H9 (cell line): ENCODE measurements at regions not wholly inside any gene's neighbourhood (a gene's known extent, or its start where the extent isn't known, plus 50 kb on each side); places are given as distances from the start of the nearest gene placed in this dataset.
"Not testable (repeated sequence)": the region's sequence is repeated elsewhere in the genome, so short reads cannot be mapped to it uniquely, and the experiment has no call there.

ENCODE experiments used
- DNase-seq: peaks from one replicate; pipeline ENCODE4 v3.0.0-alpha.2; 2017
- H2AFZ ChIP-seq: one replicate; pipeline ENCODE4 v1.6.1; 2013; ENCODE audit warnings: mild to moderate bottlenecking, low read length, control low read depth, moderate library complexity
- H2AK5ac ChIP-seq: 2 replicates; pipeline ENCODE4 v1.6.1; 2013; ENCODE audit warnings: low read length, control low read depth, mixed read lengths; ENCODE audit not compliant: insufficient read length
- H2BK120ac ChIP-seq: one replicate; pipeline ENCODE4 v1.6.1; 2013; ENCODE audit warnings: low read depth, mild to moderate bottlenecking, low read length, control low read depth, inconsistent platforms; ENCODE audit not compliant: poor library complexity, severe bottlenecking
- H2BK12ac ChIP-seq: 2 replicates; pipeline ENCODE4 v1.6.1; 2013; ENCODE audit warnings: low read length, control low read depth, mixed read lengths, low read depth; ENCODE audit not compliant: insufficient read length
- H2BK15ac ChIP-seq: 2 replicates; pipeline ENCODE4 v1.6.1; 2013; ENCODE audit warnings: low read depth, low read length, control low read depth
- H2BK20ac ChIP-seq: one replicate; pipeline ENCODE4 v1.6.1; 2013; ENCODE audit warnings: low read depth, mild to moderate bottlenecking, low read length, control low read depth, inconsistent platforms; ENCODE audit not compliant: poor library complexity, severe bottlenecking
- H2BK5ac ChIP-seq: 2 replicates; pipeline ENCODE4 v1.6.1; 2013; ENCODE audit warnings: low read length, control low read depth, mixed read lengths; ENCODE audit not compliant: insufficient read length
- H3K14ac ChIP-seq: 2 replicates; pipeline ENCODE4 v1.6.1; 2013; ENCODE audit warnings: low read length, control low read depth; ENCODE audit not compliant: insufficient read depth
- H3K18ac ChIP-seq: 2 replicates; pipeline ENCODE4 v1.6.1; 2013; ENCODE audit warnings: low read depth, mild to moderate bottlenecking, mixed read lengths, low read length, control low read depth; ENCODE audit not compliant: insufficient read length
- H3K23ac ChIP-seq: 2 replicates; pipeline ENCODE4 v1.6.1; 2013; ENCODE audit warnings: low read length, control low read depth, mixed read lengths, low read depth; ENCODE audit not compliant: insufficient read length
- H3K23me2 ChIP-seq: 2 replicates; pipeline ENCODE4 v1.6.1; 2013; ENCODE audit warnings: low read depth, mild to moderate bottlenecking, mixed read lengths, low read length, control low read depth; ENCODE audit not compliant: insufficient read length, poor library complexity, severe bottlenecking
- H3K27ac ChIP-seq: 2 replicates; pipeline ENCODE4 v1.5.1; 2013; ENCODE audit warnings: low read length, control low read depth, mixed read lengths, low read depth; ENCODE audit not compliant: insufficient read length
- H3K27me3 ChIP-seq: 2 replicates; pipeline ENCODE4 v1.6.1; 2013; ENCODE audit warnings: low read length, control low read depth, inconsistent platforms; ENCODE audit not compliant: insufficient read depth
- H3K4ac ChIP-seq: 2 replicates; pipeline ENCODE4 v1.6.1; 2013; ENCODE audit warnings: low read depth, mild to moderate bottlenecking, control low read depth, inconsistent platforms, low read length, moderate library complexity
- H3K4me1 ChIP-seq: 2 replicates; pipeline ENCODE4 v1.6.1; 2013; ENCODE audit warnings: low read length, control low read depth, inconsistent platforms; ENCODE audit not compliant: insufficient read depth
- H3K4me2 ChIP-seq: 2 replicates; pipeline ENCODE4 v1.6.1; 2013; ENCODE audit warnings: low read length, control low read depth, mixed read lengths; ENCODE audit not compliant: insufficient read length, insufficient read depth
- H3K56ac ChIP-seq: 2 replicates; pipeline ENCODE4 v1.6.1; 2013; ENCODE audit warnings: low read depth, mild to moderate bottlenecking, mixed read lengths, low read length, control low read depth; ENCODE audit not compliant: insufficient read length
- H3K79me1 ChIP-seq: 2 replicates; pipeline ENCODE4 v1.6.1; 2013; ENCODE audit warnings: low read depth, mild to moderate bottlenecking, moderate library complexity, low read length, control low read depth, inconsistent platforms; ENCODE audit not compliant: insufficient read depth, poor library complexity, severe bottlenecking
- H3K79me2 ChIP-seq: 2 replicates; pipeline ENCODE4 v1.6.1; 2013; ENCODE audit warnings: low read length, control low read depth, inconsistent platforms; ENCODE audit not compliant: insufficient read depth
- H3K9ac ChIP-seq: 2 replicates; pipeline ENCODE4 v1.6.1; 2013; ENCODE audit warnings: low read length, control low read depth, mixed read lengths; ENCODE audit not compliant: insufficient read length; ENCODE audit errors: extremely low read depth
- H3K9me3 ChIP-seq: one replicate; pipeline ENCODE4 v1.6.1; 2013; ENCODE audit warnings: low read depth, low read length, inconsistent platforms; ENCODE audit not compliant: control insufficient read depth
- H3T11ph ChIP-seq: one replicate; pipeline ENCODE4 v1.6.1; 2013; ENCODE audit warnings: mild to moderate bottlenecking, low read length, control low read depth, inconsistent platforms
- H4K20me1 ChIP-seq: one replicate; pipeline ENCODE4 v1.6.1; 2013; ENCODE audit not compliant: control insufficient read depth, insufficient read length, insufficient read depth
- H4K5ac ChIP-seq: 2 replicates; pipeline ENCODE4 v1.6.1; 2013; ENCODE audit warnings: low read depth, mild to moderate bottlenecking, mixed read lengths, low read length, control low read depth; ENCODE audit not compliant: insufficient read length
- H4K8ac ChIP-seq: replicated peaks from 2 replicates; pipeline ENCODE4 v1.6.1; 2013; ENCODE audit warnings: low read length, control low read depth, mixed read lengths, low read depth; ENCODE audit not compliant: insufficient read length
- H4K91ac ChIP-seq: 2 replicates; pipeline ENCODE4 v1.6.1; 2013; ENCODE audit warnings: low read depth, mild to moderate bottlenecking, moderate library complexity, mixed read lengths, low read length, control low read depth; ENCODE audit not compliant: insufficient read length
- H3K27ac Mint-ChIP-seq, 3 experiments: 2 replicates in 2 of 3; 3 replicates in 1 of 3; pipeline ENCODE4 v1.8.0; 2020 to 2021; ENCODE audit warnings: mixed read lengths in 3 of 3, mild to moderate bottlenecking in 1 of 3, moderate library complexity in 1 of 3
- H3K27me3 Mint-ChIP-seq: 2 replicates; pipeline ENCODE4 v1.8.0; 2021; ENCODE audit warnings: low read depth, mild to moderate bottlenecking, moderate library complexity, mixed read lengths
- H3K36me3 Mint-ChIP-seq, 3 experiments: 2 replicates in 2 of 3; 3 replicates in 1 of 3; pipeline ENCODE4 v1.8.0; 2020 to 2021; ENCODE audit warnings: low read depth in 3 of 3, mixed read lengths in 3 of 3; ENCODE audit not compliant: insufficient read depth in 1 of 3
- H3K4me1 Mint-ChIP-seq, 2 experiments: 2 replicates each; pipeline ENCODE4 v1.8.0; 2020; ENCODE audit warnings: mixed read lengths in 2 of 2
- H3K4me3 Mint-ChIP-seq, 2 experiments: 2 replicates in 1 of 2; 3 replicates in 1 of 2; pipeline ENCODE4 v1.8.0; 2020 to 2021; ENCODE audit warnings: mild to moderate bottlenecking in 2 of 2, mixed read lengths in 2 of 2, moderate library complexity in 1 of 2
- H3K9me3 Mint-ChIP-seq, 2 experiments: 2 replicates in 1 of 2; 3 replicates in 1 of 2; pipeline ENCODE4 v1.8.0; 2020; ENCODE audit warnings: mild to moderate bottlenecking in 2 of 2, mixed read lengths in 2 of 2, moderate library complexity in 1 of 2
- WGBS: extraction: QIAGEN DNeasy Blood & Tissue Kit; methylation state at CpG from one replicate; pipeline ENCODE4 v1.1.7; 2013; ENCODE audit warnings: missing lambda C conversion rate, low lambda C conversion rate, mixed read lengths; ENCODE audit not compliant: insufficient read length; ENCODE audit errors: extremely low coverage; 5-methylcytosine and 5-hydroxymethylcytosine counted together

- H2BK120ac ChIP-seq, H3K18ac ChIP-seq, H3T11ph ChIP-seq, H2BK20ac ChIP-seq, H2AFZ ChIP-seq, H4K91ac ChIP-seq, H3K4me1 Mint-ChIP-seq, H3K27ac ChIP-seq, DNase-seq, H3K9me3 Mint-ChIP-seq, H3K27me3 Mint-ChIP-seq, H4K5ac ChIP-seq, H3K9me3 ChIP-seq, H3K23me2 ChIP-seq, H4K8ac ChIP-seq, H3K4ac ChIP-seq, H2AK5ac ChIP-seq, H2BK15ac ChIP-seq, H2BK12ac ChIP-seq, H3K4me2 ChIP-seq, H3K36me3 Mint-ChIP-seq, H2BK5ac ChIP-seq, H3K14ac ChIP-seq, H3K27me3 ChIP-seq, H4K20me1 ChIP-seq, H3K56ac ChIP-seq, H3K4me1 ChIP-seq, H3K9ac ChIP-seq, H3K23ac ChIP-seq, H3K79me2 ChIP-seq, H3K4me3 Mint-ChIP-seq, H3K27ac Mint-ChIP-seq, H3K79me1 ChIP-seq: not testable (repeated sequence)
- WGBS = no CpG with 5 or more reads among the region's 1 CpG
These were observed 318.5 kb upstream of the SETBP1 start for GRCh38 chr18:44362213-44362612.
